RPMI8226 (cell line): ENCODE measurements at regions not wholly inside any gene's neighbourhood (a gene's known extent, or its start where the extent isn't known, plus 50 kb on each side); places are given as distances from the start of the nearest gene placed in this dataset.

Experiments used
- DNase-seq: peaks from one replicate; pipeline ENCODE4 v3.0.0-alpha.2; 2015

GRCh38 chr20:50379991-50380696, 130.0 kb upstream of the PTPN1 start:
- no peak for DNase-seq

- DNase-seq, result peak; percentile 51
These were observed 129.5 kb upstream of the PTPN1 start for GRCh38 chr20:50380697-50381040.

- DNase-seq, result no peak
These were observed 129.0 kb upstream of the PTPN1 start for GRCh38 chr20:50381075-50381732.

- peak; percentile 43 for DNase-seq
These were observed 128.2 kb upstream of the PTPN1 start for GRCh38 chr20:50381771-50382593.

GRCh38 chr20:50385733-50386640, 124.2 kb upstream of the PTPN1 start:
- no peak for DNase-seq

- DNase-seq, result no peak
These were observed 123.6 kb upstream of the PTPN1 start for GRCh38 chr20:50386641-50386960.

- no peak for DNase-seq
These were observed 122.8 kb upstream of the PTPN1 start for GRCh38 chr20:50387218-50387995.

GRCh38 chr20:50387996-50388332, 122.2 kb upstream of the PTPN1 start:
- no peak for DNase-seq

- DNase-seq, result no peak
These were observed 121.3 kb upstream of the PTPN1 start for GRCh38 chr20:50388733-50389437.

- DNase-seq, result no peak
These were observed 120.8 kb upstream of the PTPN1 start for GRCh38 chr20:50389438-50389807.

- no peak for DNase-seq
These were observed 120.1 kb upstream of the PTPN1 start for GRCh38 chr20:50389808-50390684.

GRCh38 chr20:50390685-50391443, 119.3 kb upstream of the PTPN1 start:
- no peak for DNase-seq

GRCh38 chr20:50391444-50392137, 118.6 kb upstream of the PTPN1 start:
- no peak for DNase-seq

- DNase-seq, result peak; percentile 36
These were observed 117.9 kb upstream of the PTPN1 start for GRCh38 chr20:50392138-50392866.

- no peak for DNase-seq
These were observed 116.9 kb upstream of the PTPN1 start for GRCh38 chr20:50393242-50393641.

GRCh38 chr20:50393990-50394561, 116.1 kb upstream of the PTPN1 start:
- no peak for DNase-seq

- DNase-seq, result peak; percentile 62
These were observed 115.6 kb upstream of the PTPN1 start for GRCh38 chr20:50394569-50394968.

GRCh38 chr20:50395251-50395729, 114.9 kb upstream of the PTPN1 start:
- DNase-seq, result no peak
